ENCODE measurements at regions not wholly inside any gene's neighbourhood (a gene's known extent, or its start where the extent isn't known, plus 50 kb on each side); places are given as distances from the start of the nearest gene placed in this dataset.

DNA sequence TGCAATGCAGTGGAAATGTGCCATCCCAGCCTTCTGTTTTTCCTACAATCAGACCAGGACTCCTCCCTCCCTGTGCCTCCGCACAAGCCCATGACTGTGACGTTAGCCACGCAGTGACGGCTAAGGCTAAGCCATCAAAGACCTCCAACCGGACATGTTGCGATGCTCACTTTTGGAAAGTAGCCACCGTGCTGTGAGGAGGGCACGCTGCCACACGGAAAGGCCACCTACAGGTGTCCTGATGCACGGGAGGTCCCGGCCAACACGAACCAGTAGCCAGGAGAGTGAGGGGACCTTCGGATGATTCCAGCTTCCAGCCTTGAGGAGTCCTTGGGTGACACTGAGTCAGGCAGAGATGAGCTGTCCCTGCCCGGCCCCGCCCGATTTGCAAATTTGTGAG is 53.9 kb downstream of the FOXL1 start:
- Histone ChIP-seq H3K4me1 (ENCODE audit: insufficient read depth) (peaks cover 27% of the 10 kb centered on the region), H4K20me1 (ENCODE audit: insufficient read depth) (no peaks in the 10 kb centered on the region), H3K4me3 (no peak overlapping the region), H3K4me2 (ENCODE audit: unreplicated experiment) (no peak overlapping the region), H3K27me3 (replicated peaks; ENCODE audit: insufficient read depth) (no peaks in the 10 kb centered on the region), H3K27ac (peak overlapping the region; percentile 59; the same call in 1 of the 2 replicates), H3K36me3 (ENCODE audit: low read depth) (no peaks in the 10 kb centered on the region), H2AFZ (no peak overlapping the region), H3K9me3 (ENCODE audit: low read depth) (no peaks in the 10 kb centered on the region), H3K9me2 (ENCODE audit: insufficient read depth) (no peaks in the 10 kb centered on the region), H3K9ac (no peak overlapping the region), H3F3A (ENCODE audit: insufficient read depth) (peaks cover 22% of the 10 kb centered on the region), H3K79me2 (ENCODE audit: insufficient read depth) (no peaks in the 10 kb centered on the region)
- no peak for TF ChIP-seq EZH2 (IDR thresholded peaks at IDR 0.05; ENCODE audit: insufficient read depth, poor library complexity, severe bottlenecking)
- TF ChIP-seq EZH2phosphoT487 (IDR thresholded peaks at IDR 0.05; ENCODE audit: insufficient read depth, low read depth), result no peak
- in situ Hi-C loops (cut with MboI), result no loop called here
- whole genome bisulfite sequencing, 2 experiments (ENCODE audit: low coverage in 1 of 2, low lambda C conversion rate in 2 of 2, missing lambda C conversion rate in 2 of 2), result 83 to 85% methylated on average over 15 to 16 of the region's 16 CpGs
- no peak for DNase-seq

DNA sequence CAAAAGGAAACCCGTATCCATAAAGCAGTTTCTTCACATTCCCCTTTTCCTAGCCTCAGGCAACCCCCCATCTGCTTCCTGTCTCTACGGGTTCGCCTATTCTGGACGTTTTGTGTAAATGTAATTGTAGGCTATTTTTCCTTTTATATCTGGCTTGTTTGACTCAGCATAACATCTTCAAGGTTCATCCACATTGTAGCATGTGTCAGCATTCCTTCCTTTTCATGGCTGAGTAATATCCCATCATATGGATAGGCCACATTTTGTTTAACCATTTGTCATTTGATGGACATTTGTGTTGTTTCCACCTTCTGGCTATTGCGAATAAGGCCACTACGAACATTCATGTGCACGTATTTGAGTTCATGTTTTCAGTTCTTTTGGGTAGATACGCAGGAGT is 54.6 kb downstream of the FOXL1 start:
- Histone ChIP-seq H3K9me2 (ENCODE audit: insufficient read depth) (no peaks in the 10 kb centered on the region), H4K20me1 (ENCODE audit: insufficient read depth) (no peaks in the 10 kb centered on the region), H3K4me2 (ENCODE audit: unreplicated experiment) (no peak overlapping the region), H3K27me3 (replicated peaks; ENCODE audit: insufficient read depth) (no peaks in the 10 kb centered on the region), H2AFZ (no peak overlapping the region), H3F3A (ENCODE audit: insufficient read depth) (peaks cover 22% of the 10 kb centered on the region), H3K4me1 (ENCODE audit: insufficient read depth) (peaks cover 27% of the 10 kb centered on the region), H3K79me2 (ENCODE audit: insufficient read depth) (no peaks in the 10 kb centered on the region), H3K4me3 (no peak overlapping the region), H3K9ac (no peak overlapping the region), H3K27ac (no peak overlapping the region), H3K36me3 (ENCODE audit: low read depth) (no peaks in the 10 kb centered on the region), H3K9me3 (ENCODE audit: low read depth) (no peaks in the 10 kb centered on the region)
- WGBS, 2 experiments (ENCODE audit: low coverage in 1 of 2, low lambda C conversion rate in 2 of 2, missing lambda C conversion rate in 2 of 2), result 91% methylated on average over 8 of the region's 8 CpGs
- no peak for TF ChIP-seq EZH2phosphoT487 (IDR thresholded peaks at IDR 0.05; ENCODE audit: insufficient read depth, low read depth)
- no peak for TF ChIP-seq EZH2 (IDR thresholded peaks at IDR 0.05; ENCODE audit: insufficient read depth, poor library complexity, severe bottlenecking)
- in situ Hi-C loops (cut with MboI), result no loop called here
- DNase-seq, result no peak

DNA sequence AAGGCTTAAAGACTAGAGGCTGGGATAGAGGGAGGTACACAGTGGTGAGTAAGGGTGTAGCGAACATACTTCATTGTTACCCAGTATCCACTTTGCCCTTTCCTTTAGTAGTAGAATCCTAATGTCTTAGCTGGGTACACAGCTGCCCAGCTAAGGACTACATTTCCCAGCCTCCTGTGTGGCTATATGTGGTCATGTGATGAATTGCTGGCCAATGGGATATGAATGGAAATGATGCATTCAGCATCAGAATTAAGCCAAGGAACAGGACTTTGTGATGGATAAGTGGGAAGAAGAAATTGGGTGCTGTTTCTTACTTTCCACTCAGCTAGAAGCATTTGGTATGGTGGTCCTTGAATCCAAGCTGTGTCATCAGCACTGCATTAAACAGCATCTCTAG is 55.9 kb downstream of the FOXL1 start:
- H3K9ac ChIP-seq, result no peak overlapping the region
- H3K27ac ChIP-seq, result no peak overlapping the region; the same call in 1 of the 2 replicates
- peaks cover 22% of the 10 kb centered on the region for H3F3A ChIP-seq (ENCODE audit: insufficient read depth)
- H4K20me1 ChIP-seq (ENCODE audit: insufficient read depth), result no peaks in the 10 kb centered on the region
- H3K9me3 ChIP-seq (ENCODE audit: low read depth), result no peaks in the 10 kb centered on the region
- 86 to 94% methylated on average over 1 of the region's 1 CpG for WGBS, 2 experiments (ENCODE audit: low coverage in 1 of 2, low lambda C conversion rate in 2 of 2, missing lambda C conversion rate in 2 of 2)
- no peaks in the 10 kb centered on the region for H3K27me3 ChIP-seq (replicated peaks; ENCODE audit: insufficient read depth)
- in situ Hi-C loops (cut with MboI), result no loop called here
- H3K4me3 ChIP-seq, result no peak overlapping the region
- H3K4me2 ChIP-seq (ENCODE audit: unreplicated experiment), result no peak overlapping the region
- H3K4me1 ChIP-seq (ENCODE audit: insufficient read depth), result peaks cover 27% of the 10 kb centered on the region
- H2AFZ ChIP-seq, result no peak overlapping the region
- DNase-seq, result peak; percentile 66
- H3K9me2 ChIP-seq (ENCODE audit: insufficient read depth), result no peaks in the 10 kb centered on the region
- no peaks in the 10 kb centered on the region for H3K79me2 ChIP-seq (ENCODE audit: insufficient read depth)
- TF ChIP-seq EZH2phosphoT487 (IDR thresholded peaks at IDR 0.05; ENCODE audit: insufficient read depth, low read depth) (no peak), EZH2 (IDR thresholded peaks at IDR 0.05; ENCODE audit: insufficient read depth, poor library complexity, severe bottlenecking) (no peak)
- no peaks in the 10 kb centered on the region for H3K36me3 ChIP-seq (ENCODE audit: low read depth)

DNA sequence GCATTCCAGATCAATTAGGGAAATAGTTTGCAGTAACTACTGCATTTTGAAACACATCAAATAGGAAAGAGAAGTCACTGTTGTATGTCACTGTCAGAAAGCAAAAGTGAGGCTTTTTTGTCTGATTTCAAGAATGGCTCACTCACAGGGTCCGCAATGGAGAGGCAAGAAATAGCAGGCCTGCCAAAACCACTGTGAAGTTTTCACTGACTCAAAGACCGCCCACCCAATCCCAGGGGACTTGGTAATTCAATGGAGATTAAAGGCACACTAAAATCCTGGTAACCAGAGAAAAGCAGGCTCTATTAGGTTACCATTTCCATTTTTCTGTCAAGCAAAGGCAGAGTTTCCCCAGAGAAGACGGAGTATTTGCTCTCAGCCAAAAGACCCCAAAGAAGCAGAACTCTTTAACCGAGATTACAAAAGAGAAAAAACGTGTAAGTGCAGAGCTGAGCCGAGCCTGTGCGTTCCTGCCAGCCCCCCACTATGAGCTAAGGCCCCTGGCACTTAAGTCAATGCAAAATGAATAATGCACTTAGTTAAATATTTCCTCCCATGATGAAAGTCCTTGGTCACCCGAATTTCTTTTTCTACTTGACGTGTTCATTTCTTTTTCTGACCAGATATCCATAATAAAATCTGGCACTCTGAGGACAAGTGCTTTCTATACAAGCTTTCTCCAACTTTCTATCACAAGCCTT is 57.0 kb downstream of the FOXL1 start:
- Histone ChIP-seq H3K27ac (peak overlapping the region; percentile 20), H3K9me2 (ENCODE audit: insufficient read depth) (no peaks in the 10 kb centered on the region), H3K79me2 (ENCODE audit: insufficient read depth) (no peaks in the 10 kb centered on the region), H3K27me3 (replicated peaks; ENCODE audit: insufficient read depth) (no peaks in the 10 kb centered on the region), H3K36me3 (ENCODE audit: low read depth) (no peaks in the 10 kb centered on the region), H3K4me2 (ENCODE audit: unreplicated experiment) (peak overlapping the region; percentile 5), H3K9me3 (ENCODE audit: low read depth) (no peaks in the 10 kb centered on the region), H3F3A (ENCODE audit: insufficient read depth) (peaks cover 22% of the 10 kb centered on the region), H3K4me1 (ENCODE audit: insufficient read depth) (peaks cover 27% of the 10 kb centered on the region), H3K4me3 (no peak overlapping the region), H4K20me1 (ENCODE audit: insufficient read depth) (no peaks in the 10 kb centered on the region), H3K9ac (no peak overlapping the region), H2AFZ (0 out of 2 replicates have a peak overlapping the region, but pooled peaks have one; percentile 13)
- TF ChIP-seq EZH2 (IDR thresholded peaks at IDR 0.05; ENCODE audit: insufficient read depth, poor library complexity, severe bottlenecking) (no peak), EZH2phosphoT487 (IDR thresholded peaks at IDR 0.05; ENCODE audit: insufficient read depth, low read depth) (no peak)
- in situ Hi-C loops (cut with MboI), result no loop called here
- peak; percentile 81 for DNase-seq
- 27 to 28% methylated on average over 9 of the region's 9 CpGs for WGBS, 2 experiments (ENCODE audit: low coverage in 1 of 2, low lambda C conversion rate in 2 of 2, missing lambda C conversion rate in 2 of 2)

Measured in GM23248 (cell line).